ENCODE measurements at regions not wholly inside any gene's neighbourhood (a gene's known extent, or its start where the extent isn't known, plus 50 kb on each side); places are given as distances from the start of the nearest gene placed in this dataset.

DNA sequence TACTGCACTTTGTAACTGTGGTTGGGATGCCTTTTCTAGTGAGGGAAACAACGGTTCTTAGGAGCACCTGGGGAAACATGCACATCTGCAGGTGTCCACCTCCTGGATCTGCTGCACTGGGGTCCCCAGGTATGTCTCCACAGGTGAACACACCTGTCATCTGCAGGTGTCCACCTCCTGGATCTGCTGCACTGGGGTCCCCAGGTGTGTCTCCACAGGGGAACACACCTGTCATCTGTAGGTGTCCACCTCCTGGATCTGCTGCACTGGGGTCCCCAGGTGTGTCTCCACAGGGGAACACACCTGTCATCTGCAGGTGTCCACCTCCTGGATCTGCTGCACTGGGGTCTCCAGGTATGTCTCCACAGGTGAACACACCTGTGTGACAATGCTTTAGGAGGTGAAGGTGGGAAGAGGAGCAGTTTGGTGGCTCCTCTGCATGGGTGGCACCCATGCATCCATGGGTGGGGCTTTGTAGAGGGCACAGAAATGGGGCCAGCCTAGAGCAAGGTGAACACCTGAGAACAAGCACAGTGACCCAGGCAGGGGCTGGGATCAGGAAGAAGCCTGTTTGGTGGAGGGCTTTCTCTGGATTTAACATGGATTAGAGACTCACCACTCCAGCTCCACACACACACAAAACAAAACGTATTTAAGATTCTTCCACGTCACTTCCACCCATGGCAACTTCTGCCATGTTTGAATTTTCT, 206.0 kb upstream of the CDH4 start:
- TF ChIP-seq CTCF (IDR thresholded peaks at IDR 0.05; ENCODE audit: insufficient read depth, low read depth, low read length) (no peak), EZH2 (IDR thresholded peaks at IDR 0.05; ENCODE audit: insufficient read depth, low read length) (no peak)

Data from astrocyte (in vitro differentiated cells and primary cell).